ENCODE measurements at regions not wholly inside any gene's neighbourhood (a gene's known extent, or its start where the extent isn't known, plus 50 kb on each side); places are given as distances from the start of the nearest gene placed in this dataset.

DNA sequence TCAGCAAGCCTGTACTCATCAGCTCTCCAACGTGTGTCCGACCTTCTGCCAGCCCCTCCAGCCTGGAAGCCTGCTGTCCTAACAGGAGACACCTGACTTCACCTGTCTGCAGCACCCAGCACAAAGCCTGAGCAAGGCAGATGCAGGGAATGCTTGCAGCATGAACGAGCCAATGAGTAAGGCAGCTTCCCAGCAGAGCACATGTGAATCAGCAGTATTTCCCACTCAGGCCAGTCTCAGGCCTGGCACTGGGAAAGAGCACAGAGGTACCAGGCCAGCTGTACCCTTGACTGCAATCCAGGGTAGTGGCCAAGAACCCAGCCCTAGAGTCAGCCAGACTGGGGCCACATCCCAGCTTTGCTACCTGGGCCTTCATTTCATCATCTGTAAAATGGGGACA, 120.8 kb downstream of the MAFB start:
- no peak for TF ChIP-seq POLR2A (IDR thresholded peaks at IDR 0.05)
- TF ChIP-seq, protein P1, sequence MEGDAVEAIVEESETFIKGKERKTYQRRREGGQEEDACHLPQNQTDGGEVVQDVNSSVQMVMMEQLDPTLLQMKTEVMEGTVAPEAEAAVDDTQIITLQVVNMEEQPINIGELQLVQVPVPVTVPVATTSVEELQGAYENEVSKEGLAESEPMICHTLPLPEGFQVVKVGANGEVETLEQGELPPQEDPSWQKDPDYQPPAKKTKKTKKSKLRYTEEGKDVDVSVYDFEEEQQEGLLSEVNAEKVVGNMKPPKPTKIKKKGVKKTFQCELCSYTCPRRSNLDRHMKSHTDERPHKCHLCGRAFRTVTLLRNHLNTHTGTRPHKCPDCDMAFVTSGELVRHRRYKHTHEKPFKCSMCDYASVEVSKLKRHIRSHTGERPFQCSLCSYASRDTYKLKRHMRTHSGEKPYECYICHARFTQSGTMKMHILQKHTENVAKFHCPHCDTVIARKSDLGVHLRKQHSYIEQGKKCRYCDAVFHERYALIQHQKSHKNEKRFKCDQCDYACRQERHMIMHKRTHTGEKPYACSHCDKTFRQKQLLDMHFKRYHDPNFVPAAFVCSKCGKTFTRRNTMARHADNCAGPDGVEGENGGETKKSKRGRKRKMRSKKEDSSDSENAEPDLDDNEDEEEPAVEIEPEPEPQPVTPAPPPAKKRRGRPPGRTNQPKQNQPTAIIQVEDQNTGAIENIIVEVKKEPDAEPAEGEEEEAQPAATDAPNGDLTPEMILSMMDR (IDR thresholded peaks at IDR 0.05): no peak

Data from sigmoid colon (tissue), 3 donors.